K562 (cell line): ENCODE measurements at regions not wholly inside any gene's neighbourhood (a gene's known extent, or its start where the extent isn't known, plus 50 kb on each side); places are given as distances from the start of the nearest gene placed in this dataset.

Experiments used
- TF ChIP-seq, protein P1 (sequence below): sonication (generic); formaldehyde crosslinking; IDR thresholded peaks from 2 replicates; pipeline ENCODE4 v1.8.1; 2023; ENCODE audit warnings: mild to moderate bottlenecking, missing genetic modification reagents
- TF ChIP-seq, protein P2 (sequence below), 2 experiments: fragments of 450-650 bp; IDR thresholded peaks; 2 replicates each; pipeline ENCODE4 v1.6.1; 2016; ENCODE audit warnings: mild to moderate bottlenecking in 2 of 2, borderline replicate concordance in 1 of 2, low read depth in 1 of 2, moderate library complexity in 1 of 2

DNA sequence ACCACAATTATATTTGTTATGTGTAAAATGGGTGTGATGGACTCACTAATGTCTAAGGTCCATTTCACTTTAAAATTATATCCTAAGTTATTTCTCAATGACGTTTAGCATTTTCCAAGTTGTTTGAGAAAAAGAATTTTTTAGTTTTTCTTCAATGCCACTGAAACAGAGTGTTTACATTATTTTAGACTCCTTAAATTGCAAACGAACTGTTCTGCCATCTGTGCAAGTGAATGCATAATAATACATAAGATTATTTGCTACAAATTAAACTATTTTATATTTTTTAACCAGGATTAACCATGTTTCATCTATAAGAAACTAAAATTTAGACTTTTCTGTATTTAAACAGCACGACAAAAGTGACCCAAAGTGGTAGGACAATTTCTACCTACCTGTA, 425.4 kb downstream of the NDFIP2 start:
- TF ChIP-seq, protein P1, sequence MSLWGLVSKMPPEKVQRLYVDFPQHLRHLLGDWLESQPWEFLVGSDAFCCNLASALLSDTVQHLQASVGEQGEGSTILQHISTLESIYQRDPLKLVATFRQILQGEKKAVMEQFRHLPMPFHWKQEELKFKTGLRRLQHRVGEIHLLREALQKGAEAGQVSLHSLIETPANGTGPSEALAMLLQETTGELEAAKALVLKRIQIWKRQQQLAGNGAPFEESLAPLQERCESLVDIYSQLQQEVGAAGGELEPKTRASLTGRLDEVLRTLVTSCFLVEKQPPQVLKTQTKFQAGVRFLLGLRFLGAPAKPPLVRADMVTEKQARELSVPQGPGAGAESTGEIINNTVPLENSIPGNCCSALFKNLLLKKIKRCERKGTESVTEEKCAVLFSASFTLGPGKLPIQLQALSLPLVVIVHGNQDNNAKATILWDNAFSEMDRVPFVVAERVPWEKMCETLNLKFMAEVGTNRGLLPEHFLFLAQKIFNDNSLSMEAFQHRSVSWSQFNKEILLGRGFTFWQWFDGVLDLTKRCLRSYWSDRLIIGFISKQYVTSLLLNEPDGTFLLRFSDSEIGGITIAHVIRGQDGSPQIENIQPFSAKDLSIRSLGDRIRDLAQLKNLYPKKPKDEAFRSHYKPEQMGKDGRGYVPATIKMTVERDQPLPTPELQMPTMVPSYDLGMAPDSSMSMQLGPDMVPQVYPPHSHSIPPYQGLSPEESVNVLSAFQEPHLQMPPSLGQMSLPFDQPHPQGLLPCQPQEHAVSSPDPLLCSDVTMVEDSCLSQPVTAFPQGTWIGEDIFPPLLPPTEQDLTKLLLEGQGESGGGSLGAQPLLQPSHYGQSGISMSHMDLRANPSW (CRISPR knock-in tag): no peak
- TF ChIP-seq, protein P2, sequence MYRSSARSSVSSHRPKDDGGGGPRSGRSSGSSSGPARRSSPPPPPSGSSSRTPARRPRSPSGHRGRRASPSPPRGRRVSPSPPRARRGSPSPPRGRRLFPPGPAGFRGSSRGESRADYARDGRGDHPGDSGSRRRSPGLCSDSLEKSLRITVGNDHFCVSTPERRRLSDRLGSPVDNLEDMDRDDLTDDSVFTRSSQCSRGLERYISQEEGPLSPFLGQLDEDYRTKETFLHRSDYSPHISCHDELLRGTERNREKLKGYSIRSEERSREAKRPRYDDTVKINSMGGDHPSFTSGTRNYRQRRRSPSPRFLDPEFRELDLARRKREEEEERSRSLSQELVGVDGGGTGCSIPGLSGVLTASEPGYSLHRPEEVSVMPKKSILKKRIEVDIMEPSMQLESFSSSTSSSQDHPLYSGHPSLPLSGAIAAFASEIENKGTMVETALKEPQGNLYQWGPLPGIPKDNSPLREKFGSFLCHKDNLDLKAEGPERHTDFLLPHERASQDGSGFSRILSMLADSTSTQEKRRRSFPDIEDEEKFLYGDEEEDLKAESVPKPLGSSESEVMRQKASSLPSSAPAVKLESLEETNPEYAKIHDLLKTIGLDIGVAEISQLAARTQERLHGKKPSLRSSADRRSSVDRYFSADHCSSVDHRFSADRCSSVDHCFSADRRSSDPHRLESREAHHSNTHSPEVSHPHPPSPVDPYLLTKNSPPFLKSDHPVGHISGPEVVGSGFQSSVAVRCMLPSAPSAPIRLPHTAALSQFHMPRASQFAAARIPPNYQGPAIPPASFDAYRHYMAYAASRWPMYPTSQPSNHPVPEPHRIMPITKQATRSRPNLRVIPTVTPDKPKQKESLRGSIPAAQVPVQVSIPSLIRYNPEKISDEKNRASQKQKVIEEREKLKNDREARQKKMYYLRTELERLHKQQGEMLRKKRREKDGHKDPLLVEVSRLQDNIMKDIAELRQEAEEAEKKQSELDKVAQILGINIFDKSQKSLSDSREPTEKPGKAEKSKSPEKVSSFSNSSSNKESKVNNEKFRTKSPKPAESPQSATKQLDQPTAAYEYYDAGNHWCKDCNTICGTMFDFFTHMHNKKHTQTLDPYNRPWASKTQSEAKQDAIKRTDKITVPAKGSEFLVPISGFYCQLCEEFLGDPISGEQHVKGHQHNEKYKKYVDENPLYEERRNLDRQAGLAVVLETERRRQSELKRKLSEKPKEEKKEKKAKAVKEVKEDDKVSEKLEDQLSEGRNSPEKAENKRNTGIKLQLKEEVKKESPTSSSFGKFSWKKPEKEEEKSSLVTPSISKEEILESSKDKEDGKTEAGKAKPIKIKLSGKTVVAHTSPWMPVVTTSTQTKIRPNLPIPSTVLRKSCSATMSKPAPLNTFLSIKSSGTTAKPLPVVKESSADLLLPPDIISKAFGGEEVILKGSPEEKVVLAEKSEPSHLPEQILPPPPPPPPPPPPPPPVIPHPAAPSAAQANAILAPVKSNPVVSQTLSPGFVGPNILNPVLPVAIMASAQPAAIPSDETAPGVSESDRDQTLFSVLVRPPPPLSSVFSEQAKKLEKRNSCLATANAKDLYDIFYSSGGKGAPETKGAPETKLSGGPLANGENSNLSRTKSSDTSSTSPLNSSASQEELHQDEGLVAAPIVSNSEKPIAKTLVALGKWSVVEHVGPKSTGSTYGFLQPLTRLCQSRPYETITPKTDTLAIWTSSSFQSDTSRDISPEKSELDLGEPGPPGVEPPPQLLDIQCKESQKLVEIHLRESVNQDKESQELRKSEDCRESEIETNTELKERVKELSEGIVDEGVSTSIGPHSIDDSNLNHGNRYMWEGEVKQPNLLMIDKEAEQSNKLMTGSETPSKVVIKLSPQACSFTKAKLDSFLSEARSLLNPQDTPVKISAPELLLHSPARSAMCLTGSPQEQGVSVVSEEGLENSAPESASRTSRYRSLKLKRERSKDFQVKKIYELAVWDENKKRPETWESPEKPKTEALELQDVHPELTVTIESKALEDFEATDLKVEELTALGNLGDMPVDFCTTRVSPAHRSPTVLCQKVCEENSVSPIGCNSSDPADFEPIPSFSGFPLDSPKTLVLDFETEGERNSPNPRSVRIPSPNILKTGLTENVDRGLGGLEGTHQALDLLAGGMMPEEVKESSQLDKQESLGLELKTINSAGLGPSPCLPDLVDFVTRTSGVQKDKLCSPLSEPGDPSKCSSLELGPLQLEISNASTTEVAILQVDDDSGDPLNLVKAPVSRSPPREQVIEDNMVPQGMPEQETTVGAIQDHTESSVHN (IDR thresholded peaks at IDR 0.05; ENCODE audit: borderline replicate concordance in 1 of 2, low read depth in 1 of 2): no peak
